Astrocyte (in vitro differentiated cells and primary cell): ENCODE measurements at regions not wholly inside any gene's neighbourhood (a gene's known extent, or its start where the extent isn't known, plus 50 kb on each side); places are given as distances from the start of the nearest gene placed in this dataset.

Experiments
- EZH2 ChIP-seq: IDR thresholded peaks from 2 replicates; pipeline ENCODE4 v1.6.1; 2012; ENCODE audit warnings: mild to moderate bottlenecking, low read length, inconsistent platforms; ENCODE audit not compliant: insufficient read depth
- TF ChIP-seq, protein P1 (sequence below): IDR thresholded peaks from 2 replicates; pipeline ENCODE4 v1.5.1; 2011; ENCODE audit warnings: low read depth, mild to moderate bottlenecking, inconsistent platforms, low read length, moderate library complexity; ENCODE audit not compliant: insufficient read depth

DNA sequence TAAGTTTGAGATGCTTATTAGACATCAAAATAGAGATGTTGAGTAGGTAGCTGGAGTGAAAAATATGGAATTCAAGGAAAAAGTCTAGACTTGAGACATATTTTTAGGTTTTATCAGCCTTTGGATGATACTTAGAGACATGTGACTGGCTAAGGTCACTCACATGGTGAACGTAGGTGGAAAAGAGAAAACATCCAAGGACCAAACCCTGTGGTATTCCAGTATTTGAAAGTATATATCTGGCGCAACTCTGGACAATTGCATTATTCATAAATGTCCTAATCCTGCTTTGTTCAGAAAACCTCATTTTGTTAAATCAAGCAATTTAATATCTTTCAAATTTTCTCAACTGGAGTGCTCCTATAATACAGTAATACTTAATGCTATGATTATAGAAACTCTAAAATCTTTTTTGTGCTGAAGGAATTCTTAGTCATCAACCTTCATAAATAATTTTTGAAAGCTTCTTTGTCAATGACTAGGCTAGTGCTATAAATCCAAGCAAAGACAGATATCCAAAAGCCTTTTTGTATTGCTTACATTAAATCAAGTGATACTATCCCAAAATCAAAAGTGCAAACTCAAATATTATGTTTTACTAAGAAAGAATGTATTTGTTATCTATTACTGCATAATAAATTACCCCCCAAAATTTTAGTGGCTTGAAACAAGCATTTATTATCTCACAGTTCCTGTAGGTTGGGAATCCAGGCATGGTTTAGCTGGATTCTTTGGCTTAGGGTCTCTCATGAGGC, 452.0 kb downstream of the ENC1 start:
- TF ChIP-seq, protein P1, sequence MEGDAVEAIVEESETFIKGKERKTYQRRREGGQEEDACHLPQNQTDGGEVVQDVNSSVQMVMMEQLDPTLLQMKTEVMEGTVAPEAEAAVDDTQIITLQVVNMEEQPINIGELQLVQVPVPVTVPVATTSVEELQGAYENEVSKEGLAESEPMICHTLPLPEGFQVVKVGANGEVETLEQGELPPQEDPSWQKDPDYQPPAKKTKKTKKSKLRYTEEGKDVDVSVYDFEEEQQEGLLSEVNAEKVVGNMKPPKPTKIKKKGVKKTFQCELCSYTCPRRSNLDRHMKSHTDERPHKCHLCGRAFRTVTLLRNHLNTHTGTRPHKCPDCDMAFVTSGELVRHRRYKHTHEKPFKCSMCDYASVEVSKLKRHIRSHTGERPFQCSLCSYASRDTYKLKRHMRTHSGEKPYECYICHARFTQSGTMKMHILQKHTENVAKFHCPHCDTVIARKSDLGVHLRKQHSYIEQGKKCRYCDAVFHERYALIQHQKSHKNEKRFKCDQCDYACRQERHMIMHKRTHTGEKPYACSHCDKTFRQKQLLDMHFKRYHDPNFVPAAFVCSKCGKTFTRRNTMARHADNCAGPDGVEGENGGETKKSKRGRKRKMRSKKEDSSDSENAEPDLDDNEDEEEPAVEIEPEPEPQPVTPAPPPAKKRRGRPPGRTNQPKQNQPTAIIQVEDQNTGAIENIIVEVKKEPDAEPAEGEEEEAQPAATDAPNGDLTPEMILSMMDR: no peak
- TF ChIP-seq EZH2: no peak
